K562 (cell line): ENCODE measurements at regions not wholly inside any gene's neighbourhood (a gene's known extent, or its start where the extent isn't known, plus 50 kb on each side); places are given as distances from the start of the nearest gene placed in this dataset.

Experiments used
- ATAC-seq: fragments of 200-7000 bp; cut with Tn5 transposase; 3 replicates; pipeline ENCODE4 v1.9.1; 2020; ENCODE audit warnings: moderate library complexity
- BruUV-seq: library from RNA; stranded (reverse); fragments of 400-500 nt; replicated peaks from 2 replicates; lab custom pipeline; 2021; lab: Mats Ljungman, UMichigan
- CTCF ChIA-PET: fragments of 300-600 bp; formaldehyde crosslinking; extraction: SDS; loops from one replicate; lab custom pipeline; 2021; ENCODE audit warnings: low intra/inter-chr PET ratio; lab: Yijun Ruan, JAX
- POLR2A ChIA-PET: fragments of 300-600, 350-650 bp; sonication (Branson Sonifier 250); formaldehyde crosslinking; extraction: SDS; loops from one replicate; lab custom pipeline; 2021; ENCODE audit warnings: antibody characterized with exemption, inconsistent platforms; lab: Yijun Ruan, JAX
- DNase-seq, 4 experiments: peaks; one replicate each; pipeline versions ENCODE4 v3.0.0 to v3.0.0-alpha.2; 2011 to 2018; ENCODE audit warnings: low spot score in 3 of 4, mixed read lengths in 3 of 4; ENCODE audit errors: extremely low read depth in 1 of 4
- FAIRE-seq: peaks from 2 replicates; lab custom pipeline; 2011; peaks lifted over from hg19 to GRCh38; lab: Jason Lieb, UNC
- H2AFZ ChIP-seq: 2 replicates; pipeline ENCODE4 v1.6.0; 2011; ENCODE audit warnings: low read depth, low read length, control low read depth, inconsistent platforms
- H3K27ac ChIP-seq: fragments of 200-600 bp; 3 replicates; pipeline ENCODE4 v1.8.0; 2011; ENCODE audit warnings: low read depth, mild to moderate bottlenecking, control low read depth, inconsistent platforms, low read length, moderate library complexity, mixed read lengths; ENCODE audit errors: extremely low read depth
- H3K27me3 ChIP-seq, 2 experiments: fragments of 300-600 bp in 1 of 2; 2 replicates in 1 of 2; 3 replicates in 1 of 2; pipeline versions ENCODE4 v1.6.0 to v1.8.0; 2011; ENCODE audit warnings: inconsistent platforms in 2 of 2, low read length in 2 of 2, mild to moderate bottlenecking in 1 of 2, mixed read lengths in 1 of 2, moderate library complexity in 1 of 2; ENCODE audit not compliant: control insufficient read depth in 2 of 2, insufficient read depth in 2 of 2
- H3K36me3 ChIP-seq: fragments of 300-600 bp; 3 replicates; pipeline ENCODE4 v1.8.0; 2011; ENCODE audit warnings: mild to moderate bottlenecking, low read length, inconsistent platforms; ENCODE audit not compliant: control insufficient read depth, insufficient read depth
- H3K4me1 ChIP-seq, 2 experiments: fragments of 200-600 bp in 1 of 2; replicated peaks in 1 of 2; 2 replicates in 1 of 2; 3 replicates in 1 of 2; pipeline versions ENCODE4 v1.5.1 to v1.8.0; 2011; ENCODE audit warnings: inconsistent platforms in 2 of 2, low read length in 2 of 2, mild to moderate bottlenecking in 1 of 2, mixed read lengths in 1 of 2, moderate library complexity in 1 of 2; ENCODE audit not compliant: control insufficient read depth in 2 of 2, insufficient read depth in 2 of 2
- H3K4me2 ChIP-seq: 2 replicates; pipeline ENCODE4 v1.6.1; 2011; ENCODE audit warnings: low read length, control low read depth, inconsistent platforms, mixed read lengths; ENCODE audit not compliant: insufficient read depth
- H3K4me3 ChIP-seq: fragments of 200-600 bp; sonication (generic), shearing (Covaris generic); 2 replicates; pipeline ENCODE4 v1.5.1; 2016; ENCODE audit warnings: control low read depth, inconsistent platforms
- H3K79me2 ChIP-seq: fragments of 200-600 bp; 3 replicates; pipeline ENCODE4 v1.8.0; 2011; ENCODE audit warnings: low read length, inconsistent platforms; ENCODE audit not compliant: control insufficient read depth, insufficient read depth
- H3K9ac ChIP-seq, 2 experiments: 2 replicates each; pipeline versions ENCODE4 v1.6.0 to v1.6.1; 2011; ENCODE audit warnings: low read depth in 2 of 2, low read length in 2 of 2, control low read depth in 1 of 2, inconsistent platforms in 1 of 2, mild to moderate bottlenecking in 1 of 2, mixed read lengths in 1 of 2; ENCODE audit not compliant: insufficient read depth in 1 of 2
- H3K9me1 ChIP-seq: one replicate; pipeline ENCODE4 v1.6.0; 2011; ENCODE audit warnings: inconsistent platforms, mild to moderate bottlenecking, low read length, moderate library complexity; ENCODE audit not compliant: control insufficient read depth, insufficient read depth
- H3K9me3 ChIP-seq: replicated peaks from 2 replicates; pipeline ENCODE4 v1.5.1; 2011; ENCODE audit warnings: low read depth, low read length, inconsistent platforms; ENCODE audit not compliant: control insufficient read depth, insufficient read depth
- H4K20me1 ChIP-seq: replicated peaks from 2 replicates; pipeline ENCODE4 v1.6.1; 2011; ENCODE audit warnings: low read length, inconsistent platforms, mixed read lengths; ENCODE audit not compliant: control insufficient read depth, insufficient read depth
- CHD1 ChIP-seq: fragments of 200-600 bp; sonication (generic); IDR thresholded peaks from one replicate; pipeline ENCODE4 v1.6.1; 2012; ENCODE audit warnings: mild to moderate bottlenecking, moderate library complexity, low read length, inconsistent platforms
- CHD2 ChIP-seq: IDR thresholded peaks from 2 replicates; pipeline ENCODE4 v1.6.1; 2011; ENCODE audit warnings: low read depth, low read length
- E2F3 ChIP-seq: fragments of 250-450 bp; sonication (Bioruptor Pico); IDR thresholded peaks from 2 replicates; pipeline ENCODE4 v1.4.0; 2020; ENCODE audit warnings: mild to moderate bottlenecking
- E2F5 ChIP-seq: sonication (generic); formaldehyde crosslinking; IDR thresholded peaks from 2 replicates; pipeline ENCODE4 v1.8.0; 2022; ENCODE audit warnings: mild to moderate bottlenecking, missing genetic modification reagents
- HNRNPL ChIP-seq: fragments of 200-400 bp; formaldehyde crosslinking; IDR thresholded peaks from 2 replicates; pipeline ENCODE4 v1.6.1; 2017; ENCODE audit warnings: low read depth, mild to moderate bottlenecking, low read length
- KDM2B ChIP-seq: fragments of 250-450 bp; sonication (Bioruptor Pico); IDR thresholded peaks from 2 replicates; pipeline ENCODE4 v1.8.0; 2021; ENCODE audit warnings: mild to moderate bottlenecking, moderate library complexity
- MEF2D ChIP-seq: conservative IDR thresholded peaks from 2 replicates; pipeline ENCODE4 v1.6.1; 2016; ENCODE audit warnings: low read depth, missing genetic modification characterization, missing compliant biosample characterization
- NR2C1 ChIP-seq, 2 experiments: fragments of 450-650 bp; IDR thresholded peaks; 2 replicates each; pipeline ENCODE4 v1.6.1; 2017; ENCODE audit warnings: mild to moderate bottlenecking in 2 of 2, antibody characterized with exemption in 1 of 2, inconsistent platforms in 1 of 2, missing compliant biosample characterization in 1 of 2, missing genetic modification characterization in 1 of 2
- PATZ1 ChIP-seq: fragments of 250-450 bp; sonication (Bioruptor Pico); IDR thresholded peaks from 2 replicates; pipeline ENCODE4 v1.5.0; 2020; ENCODE audit warnings: mild to moderate bottlenecking, borderline replicate concordance
- PHB ChIP-seq: fragments of 250-450 bp; sonication (Bioruptor Pico); IDR thresholded peaks from 2 replicates; pipeline ENCODE4 v1.5.0; 2021
- PHF21A ChIP-seq: fragments of 450-650 bp; IDR thresholded peaks from 2 replicates; pipeline ENCODE4 v1.6.1; 2017; ENCODE audit warnings: low read depth, borderline replicate concordance
- PRPF4 ChIP-seq: fragments of 200-400 bp; formaldehyde crosslinking; IDR thresholded peaks from one replicate; pipeline ENCODE4 v1.6.1; 2017; ENCODE audit warnings: low read length, low read depth, mild to moderate bottlenecking; ENCODE audit not compliant: insufficient read depth, poor library complexity, severe bottlenecking
- RBFOX2 ChIP-seq: fragments of 200-400 bp; formaldehyde crosslinking; IDR thresholded peaks from 2 replicates; pipeline ENCODE4 v1.6.1; 2017; ENCODE audit warnings: low read depth, mild to moderate bottlenecking, low read length, moderate library complexity
- TCF3 ChIP-seq: sonication (generic); formaldehyde crosslinking; IDR thresholded peaks from 2 replicates; pipeline ENCODE4 v1.4.0; 2020; ENCODE audit warnings: mild to moderate bottlenecking, missing genetic modification reagents
- ZBTB34 ChIP-seq: fragments of 250-450 bp; sonication (Bioruptor Pico); IDR thresholded peaks from 2 replicates; pipeline ENCODE4 v1.8.0; 2021; ENCODE audit warnings: mild to moderate bottlenecking, moderate library complexity
- ZKSCAN3 ChIP-seq: fragments of 250-450 bp; sonication (Bioruptor Pico); IDR thresholded peaks from 2 replicates; pipeline ENCODE4 v1.4.0; 2020
- ZNF212 ChIP-seq: fragments of 450-650 bp; formaldehyde crosslinking; IDR thresholded peaks from 2 replicates; pipeline ENCODE4 v1.4.0; 2020; ENCODE audit warnings: mild to moderate bottlenecking
- ZNF444 ChIP-seq: fragments of 250-450 bp; sonication (Bioruptor Pico); IDR thresholded peaks from 2 replicates; pipeline ENCODE4 v1.4.0; 2020; ENCODE audit warnings: mild to moderate bottlenecking, moderate library complexity
- ZNF445 ChIP-seq: fragments of 250-450 bp; sonication (Bioruptor Pico); IDR thresholded peaks from 2 replicates; pipeline ENCODE4 v1.4.0; 2020; ENCODE audit warnings: low read depth, mild to moderate bottlenecking, moderate library complexity
- ZSCAN29 ChIP-seq: fragments of 450-650 bp; IDR thresholded peaks from 2 replicates; pipeline ENCODE4 v1.6.1; 2017
- WGBS: fragments of 100-300 bp; shearing (Covaris generic); methylation state at CpG from one replicate; pipeline ENCODE4 v1.1.6; 2016; ENCODE audit warnings: low coverage, mixed read lengths; ENCODE audit not compliant: insufficient coverage; ENCODE audit errors: missing lambda C conversion rate; 5-methylcytosine and 5-hydroxymethylcytosine counted together
- in situ Hi-C: fragments of 300-500 bp; cut with MboI; formaldehyde crosslinking; loops from 4 replicates; pipeline ENCODE4 v1.15.0; 2018; ENCODE audit warnings: inconsistent platforms, mixed read lengths
- intact Hi-C: fragments of 100-400 bp; cut with micrococcal nuclease; formaldehyde crosslinking; loops from 2 replicates; pipeline ENCODE4 v1.14.2; 2022

- TF ChIP-seq PATZ1 (CRISPR knock-in tag) (no peak), ZNF444 (CRISPR knock-in tag) (no peak), PRPF4 (no peak), PHF21A (no peak), TCF3 (CRISPR knock-in tag) (no peak), CHD1 (no peak), NR2C1 (IDR thresholded peaks at IDR 0.05) (no peak), NR2C1 (tag; IDR thresholded peaks at IDR 0.05) (no peak), ZKSCAN3 (no peak), MEF2D (tag) (no peak)
These were observed 136.3 kb downstream of the KLF5 start (continued) for GRCh38 chr13:73195091-73195490.

- H3K9me3 ChIP-seq = no peaks in the 10 kb centered on the region
- DNase-seq (no peak), FAIRE-seq (no peak), ATAC-seq (no peak)
- H3K9ac ChIP-seq = no peak overlapping the region
- no peaks in the 10 kb centered on the region for H3K9me1 ChIP-seq
- no peaks in the 10 kb centered on the region for H3K36me3 ChIP-seq
- in situ Hi-C loops (no loop called here), intact Hi-C loops (no loop called here)
- ChIA-PET POLR2A (no interaction called here), CTCF (no interaction called here)
- no peaks in the 10 kb centered on the region for H3K79me2 ChIP-seq
- BruUV-seq = no TSS peak
- H2AFZ ChIP-seq = no peak overlapping the region
- no peak overlapping the region for H3K4me3 ChIP-seq
- H3K27ac ChIP-seq = no peak overlapping the region
- no peaks in the 10 kb centered on the region for H4K20me1 ChIP-seq
- no peak overlapping the region for H3K4me2 ChIP-seq
- H3K27me3 ChIP-seq = no peaks in the 10 kb centered on the region
- no peaks in the 10 kb centered on the region for H3K4me1 ChIP-seq
- WGBS = 0% methylated on average over 3 of the region's 4 CpGs
- TF ChIP-seq KDM2B (no peak), ZNF445 (no peak), ZBTB34 (CRISPR knock-in tag) (no peak), ZNF212 (CRISPR knock-in tag) (no peak), E2F5 (no peak), ZSCAN29 (no peak), PHB (no peak), E2F3 (CRISPR knock-in tag) (no peak), HNRNPL (no peak), CHD2 (no peak), RBFOX2 (no peak)
These were observed 135.5 kb downstream of the KLF5 start for GRCh38 chr13:73194310-73194709.
